ENCODE measurements at regions not wholly inside any gene's neighbourhood (a gene's known extent, or its start where the extent isn't known, plus 50 kb on each side); places are given as distances from the start of the nearest gene placed in this dataset.
"Not testable (repeated sequence)": the region's sequence is repeated elsewhere in the genome, so short reads cannot be mapped to it uniquely, and the experiment has no call there.

DNA sequence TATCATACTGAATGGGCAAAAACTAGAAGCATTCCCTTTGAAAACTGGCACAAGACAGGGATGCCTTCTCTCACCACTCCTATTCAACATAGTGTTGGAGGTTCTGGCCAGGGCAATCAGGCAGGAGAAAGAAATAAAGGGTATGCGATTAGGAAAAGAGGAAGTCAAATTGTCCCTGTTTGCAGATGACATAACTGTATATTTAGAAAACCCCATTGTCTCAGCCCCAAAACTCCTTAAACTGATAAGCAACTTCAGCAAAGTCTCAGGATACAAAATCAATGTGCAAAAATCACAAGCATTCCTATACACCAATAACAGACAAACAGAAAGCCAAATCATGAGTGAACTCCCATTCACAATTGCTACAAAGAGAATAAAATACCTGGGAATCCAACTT lies 52.5 kb upstream of the CCDC71L start:
- not testable (repeated sequence) for H3K36me3 ChIP-seq (ENCODE audit: insufficient read depth, low read length); DNase-seq (ENCODE audit: low read depth, low spot score); H3K4me3 ChIP-seq; H3K27ac ChIP-seq; H3K9ac ChIP-seq (ENCODE audit: insufficient read length); H3K9me3 ChIP-seq (ENCODE audit: low read depth, low read length)

DNA sequence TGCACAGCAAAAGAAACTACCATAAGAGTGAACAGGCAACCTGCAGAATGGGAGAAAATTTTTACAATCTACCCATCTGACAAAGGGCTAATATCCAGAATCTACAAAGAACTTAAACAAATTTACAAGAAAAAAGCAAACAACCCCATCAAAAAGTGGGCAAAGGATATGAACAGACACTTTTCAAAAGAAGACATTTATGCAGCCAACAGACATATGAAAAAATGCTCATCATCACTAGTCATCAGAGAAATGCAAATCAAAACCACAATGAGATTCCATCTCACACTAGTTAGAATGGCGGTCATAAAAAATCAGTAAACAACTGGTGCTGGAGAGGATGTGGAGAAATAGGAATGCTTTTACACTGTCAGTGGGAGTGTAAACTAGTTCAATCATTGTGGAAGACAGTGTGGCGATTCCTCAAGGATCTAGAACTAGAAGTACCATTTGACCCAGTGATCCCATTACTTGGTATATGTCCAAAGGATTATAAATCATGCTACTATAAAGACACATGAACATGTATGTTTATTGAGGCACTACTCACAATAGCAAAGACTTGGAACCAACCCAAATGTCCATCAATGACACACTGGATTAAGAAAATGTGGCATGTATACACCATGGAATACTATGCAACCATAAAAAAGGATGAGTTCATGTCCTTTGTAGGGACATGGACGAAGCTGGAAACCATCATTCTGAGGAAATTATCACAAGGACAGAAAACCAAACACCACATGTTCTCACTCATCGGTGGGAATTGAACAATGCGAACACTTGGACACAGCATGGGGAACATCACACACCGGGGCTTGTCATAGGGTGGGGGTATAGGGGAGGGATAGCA lies 53.9 kb upstream of the CCDC71L start:
- not testable (repeated sequence) for H3K36me3 ChIP-seq (ENCODE audit: insufficient read depth, low read length); H3K27ac ChIP-seq; H3K9me3 ChIP-seq (ENCODE audit: low read depth, low read length); H3K9ac ChIP-seq (ENCODE audit: insufficient read length); DNase-seq (ENCODE audit: low read depth, low spot score); H3K4me3 ChIP-seq

DNA sequence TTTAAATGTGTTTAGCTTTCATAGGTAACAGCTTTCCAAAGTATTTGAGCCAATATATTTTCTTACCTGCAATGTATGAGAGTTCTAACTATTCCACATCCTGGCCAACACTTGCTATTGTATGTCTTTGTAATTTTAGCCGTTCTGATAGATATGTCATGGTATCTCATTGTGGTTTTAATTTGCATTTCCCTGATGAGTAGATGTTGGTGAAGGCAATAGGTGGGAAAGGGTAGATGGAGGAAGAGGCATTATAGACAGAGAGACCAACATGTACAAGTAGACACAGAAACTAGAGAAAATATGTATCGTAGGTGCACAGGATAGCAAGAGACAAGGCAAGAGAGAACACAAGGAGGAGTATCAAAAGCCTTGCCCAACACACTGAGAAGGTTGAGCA lies 54.8 kb upstream of the CCDC71L start:
- H3K4me3 ChIP-seq = no peak overlapping the region
- H3K36me3 ChIP-seq (ENCODE audit: insufficient read depth, low read length) = no peaks in the 10 kb centered on the region
- no peak for TF ChIP-seq EZH2 (IDR thresholded peaks at IDR 0.05)
- no peak for TF ChIP-seq POLR2AphosphoS5 (IDR thresholded peaks at IDR 0.05; ENCODE audit: borderline replicate concordance, low read depth, low read length)
- TF ChIP-seq FOXP2 (optimal IDR thresholded peaks at IDR 0.05; ENCODE audit: control extremely low read depth, extremely low read length, insufficient read depth) = no peak
- no peaks in the 10 kb centered on the region for H3K9me3 ChIP-seq (ENCODE audit: low read depth, low read length)
- H3K9ac ChIP-seq (ENCODE audit: insufficient read length) = no peak overlapping the region
- no peak overlapping the region for H3K27ac ChIP-seq
- DNase-seq (ENCODE audit: low read depth, low spot score) = no peak

DNA sequence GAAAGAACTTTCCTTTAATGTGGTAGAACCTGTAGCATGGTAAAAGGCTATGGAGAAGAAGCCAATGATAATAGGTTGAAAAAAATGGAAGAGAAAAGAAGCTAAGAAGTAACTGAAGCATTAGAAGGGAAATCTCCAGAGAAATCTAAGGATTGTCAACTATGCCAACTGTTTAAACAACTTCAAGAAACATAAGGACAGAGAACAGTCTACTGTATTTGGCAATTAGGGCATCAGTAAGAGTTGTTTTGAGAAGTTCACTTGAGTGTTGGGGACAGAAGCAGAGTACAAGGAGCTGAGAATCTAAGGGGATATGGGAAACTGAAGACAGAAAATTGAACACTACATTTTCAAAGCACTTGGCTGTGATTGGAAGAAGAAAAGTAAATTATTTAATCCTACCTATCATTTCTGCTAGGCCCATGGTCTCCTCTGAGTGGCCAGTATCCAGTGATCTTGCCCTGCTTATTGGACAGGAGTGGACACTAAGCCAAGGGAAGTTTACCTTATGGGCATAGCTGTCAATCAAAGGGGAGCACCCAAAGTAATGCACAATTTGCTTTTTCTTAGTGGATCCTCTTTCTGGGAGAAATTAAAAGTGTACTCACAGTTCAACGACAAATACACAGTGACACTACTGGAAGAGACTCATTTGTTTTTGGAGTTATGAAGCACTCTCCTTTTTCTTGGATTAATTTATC lies 56.4 kb upstream of the CCDC71L start:
- no peak for DNase-seq (ENCODE audit: low read depth, low spot score)
- Histone ChIP-seq H3K9me3 (ENCODE audit: low read depth, low read length) (no peaks in the 10 kb centered on the region), H3K27ac (peak overlapping the region; percentile 97), H3K9ac (ENCODE audit: insufficient read length) (peak overlapping the region; percentile 22), H3K4me3 (peak overlapping the region; percentile 56), H3K36me3 (ENCODE audit: insufficient read depth, low read length) (no peaks in the 10 kb centered on the region)
- TF ChIP-seq POLR2AphosphoS5 (IDR thresholded peaks at IDR 0.05; ENCODE audit: borderline replicate concordance, low read depth, low read length) (no peak), EZH2 (IDR thresholded peaks at IDR 0.05) (no peak), FOXP2 (optimal IDR thresholded peaks at IDR 0.05; ENCODE audit: control extremely low read depth, extremely low read length, insufficient read depth) (no peak)

DNA sequence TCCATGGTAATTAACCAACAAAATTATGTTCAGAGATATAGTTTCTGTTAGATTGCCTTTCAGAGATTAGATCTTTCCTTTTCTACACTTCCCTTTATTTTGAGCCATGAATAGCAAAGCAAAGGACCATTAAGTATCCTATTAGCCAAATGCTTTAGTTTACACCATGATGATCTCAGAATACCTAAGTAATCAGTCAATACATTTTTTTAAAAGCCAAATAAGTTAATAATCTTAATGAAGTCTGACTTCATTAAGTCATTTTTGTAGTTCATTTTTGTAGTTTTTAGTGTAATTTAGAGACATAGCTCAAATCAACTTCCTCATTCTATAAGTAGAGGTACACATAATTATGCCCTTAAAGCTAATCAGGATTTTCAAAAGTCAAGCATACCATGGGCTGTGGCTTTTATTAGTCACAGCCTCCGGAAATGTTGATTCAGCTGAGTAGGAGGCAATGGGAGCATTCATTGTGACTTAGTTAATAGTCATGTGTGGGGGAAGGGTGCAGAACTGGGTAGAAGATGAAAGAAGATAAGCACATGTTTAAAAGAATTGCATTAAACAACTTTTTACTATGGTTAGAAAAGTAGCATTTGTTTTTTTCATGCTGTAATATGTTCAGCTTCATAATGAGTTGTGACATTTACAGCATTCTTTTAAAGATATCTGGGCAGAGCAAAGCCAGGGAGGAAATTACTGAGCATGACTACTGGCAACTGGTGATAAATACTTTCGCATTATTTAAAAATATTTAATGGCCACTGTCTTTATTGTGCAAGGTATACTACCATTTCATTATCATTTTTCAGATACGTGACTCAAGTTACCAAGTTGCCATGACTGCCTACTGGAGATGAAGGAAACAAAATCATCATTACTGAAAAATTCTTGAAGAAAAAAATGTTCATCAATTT lies 57.3 kb upstream of the CCDC71L start:
- no peaks in the 10 kb centered on the region for H3K9me3 ChIP-seq (ENCODE audit: low read depth, low read length)
- H3K9ac ChIP-seq (ENCODE audit: insufficient read length) = peak overlapping the region; percentile 22
- H3K36me3 ChIP-seq (ENCODE audit: insufficient read depth, low read length) = no peaks in the 10 kb centered on the region
- peak overlapping the region; percentile 56 for H3K4me3 ChIP-seq
- peak overlapping the region; percentile 97 for H3K27ac ChIP-seq
- peak; percentile 98 for DNase-seq (ENCODE audit: low read depth, low spot score)
- TF ChIP-seq POLR2AphosphoS5 (IDR thresholded peaks at IDR 0.05; ENCODE audit: borderline replicate concordance, low read depth, low read length) (peak; percentile 67; the same call in 1 of the 2 replicates), EZH2 (IDR thresholded peaks at IDR 0.05) (no peak), FOXP2 (optimal IDR thresholded peaks at IDR 0.05; ENCODE audit: control extremely low read depth, extremely low read length, insufficient read depth) (peak; percentile 68)

DNA sequence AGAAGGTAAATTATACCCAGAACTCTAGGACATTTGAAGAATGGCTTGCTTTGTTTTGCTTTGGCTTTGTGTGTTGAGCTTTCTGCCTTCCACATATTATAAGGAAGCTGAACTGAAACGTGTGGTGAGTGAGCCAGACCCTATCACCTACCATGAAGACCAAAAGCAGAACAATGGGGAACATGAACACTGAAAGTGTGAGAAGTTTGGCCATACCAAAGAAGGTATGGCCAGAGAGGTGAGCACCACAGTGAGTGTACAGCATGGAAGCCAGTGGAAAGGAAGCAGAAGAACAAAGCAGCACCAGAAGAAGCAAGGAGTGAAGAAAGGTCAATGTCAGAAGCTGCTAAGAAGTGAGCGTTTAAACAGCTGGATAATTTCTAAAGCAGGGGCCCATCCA lies 59.7 kb upstream of the CCDC71L start:
- H3K4me3 ChIP-seq = no peak overlapping the region
- TF ChIP-seq POLR2AphosphoS5 (IDR thresholded peaks at IDR 0.05; ENCODE audit: borderline replicate concordance, low read depth, low read length) = no peak
- no peak for TF ChIP-seq FOXP2 (optimal IDR thresholded peaks at IDR 0.05; ENCODE audit: control extremely low read depth, extremely low read length, insufficient read depth)
- TF ChIP-seq EZH2 (IDR thresholded peaks at IDR 0.05) = no peak
- no peaks in the 10 kb centered on the region for H3K9me3 ChIP-seq (ENCODE audit: low read depth, low read length)
- H3K27ac ChIP-seq = no peak overlapping the region
- DNase-seq (ENCODE audit: low read depth, low spot score) = no peak
- H3K9ac ChIP-seq (ENCODE audit: insufficient read length) = no peak overlapping the region
- H3K36me3 ChIP-seq (ENCODE audit: insufficient read depth, low read length) = no peaks in the 10 kb centered on the region

DNA sequence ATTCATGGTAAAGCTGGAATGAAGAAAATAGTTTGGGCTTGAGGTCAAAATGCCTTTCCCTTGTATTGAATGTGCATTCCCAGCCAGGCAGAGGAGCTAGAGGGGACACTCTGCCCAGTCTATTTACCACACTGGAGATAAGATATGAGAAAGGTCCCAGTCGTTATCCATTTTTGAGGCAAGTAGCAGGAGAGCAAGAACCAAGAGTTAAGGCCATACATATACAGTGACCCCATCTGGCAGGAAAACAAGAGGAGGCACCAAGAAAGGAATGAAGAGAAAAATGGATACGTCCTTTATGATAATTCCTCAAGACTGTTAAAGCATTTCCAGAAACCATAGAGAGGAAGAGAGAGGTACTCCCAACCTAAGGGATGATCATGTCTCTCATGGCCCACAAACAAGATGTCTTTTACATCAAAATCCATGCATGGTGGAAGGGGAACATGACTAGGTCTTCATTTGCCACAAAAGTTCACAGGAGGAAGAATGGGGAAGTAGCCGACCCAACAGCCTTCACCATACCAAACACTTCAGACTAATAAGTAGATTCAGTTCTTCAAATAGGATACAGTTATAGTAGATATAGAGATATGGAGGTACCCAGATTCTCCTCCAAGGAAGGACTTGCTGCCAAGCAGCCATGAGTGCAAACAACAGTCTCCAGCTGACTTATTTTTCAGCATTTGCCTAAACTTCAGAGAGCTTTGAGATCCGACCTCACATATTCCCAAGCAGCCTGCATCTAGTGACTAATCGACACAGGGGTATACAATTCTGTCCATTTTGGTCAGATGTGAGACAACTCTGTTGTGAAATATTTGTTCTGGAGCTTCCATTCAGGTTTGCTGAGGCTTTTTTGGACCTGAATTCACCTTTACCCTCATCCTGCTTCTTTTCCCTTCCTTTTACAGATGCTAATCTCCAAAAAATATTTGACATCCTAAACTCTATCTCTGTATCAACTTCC lies 61.1 kb upstream of the CCDC71L start:
- no peaks in the 10 kb centered on the region for H3K36me3 ChIP-seq (ENCODE audit: insufficient read depth, low read length)
- H3K9ac ChIP-seq (ENCODE audit: insufficient read length) = no peak overlapping the region
- no peak for DNase-seq (ENCODE audit: low read depth, low spot score)
- H3K27ac ChIP-seq = no peak overlapping the region
- no peaks in the 10 kb centered on the region for H3K9me3 ChIP-seq (ENCODE audit: low read depth, low read length)
- no peak overlapping the region for H3K4me3 ChIP-seq
- TF ChIP-seq FOXP2 (optimal IDR thresholded peaks at IDR 0.05; ENCODE audit: control extremely low read depth, extremely low read length, insufficient read depth) = no peak
- no peak for TF ChIP-seq POLR2AphosphoS5 (IDR thresholded peaks at IDR 0.05; ENCODE audit: borderline replicate concordance, low read depth, low read length)
- TF ChIP-seq EZH2 (IDR thresholded peaks at IDR 0.05) = no peak
